Ovary (tissue), 3 donors: ENCODE measurements at regions not wholly inside any gene's neighbourhood (a gene's known extent, or its start where the extent isn't known, plus 50 kb on each side); places are given as distances from the start of the nearest gene placed in this dataset.

Experiments used
- EP300 ChIP-seq: sonication (generic); formaldehyde crosslinking; IDR thresholded peaks from one replicate; pipeline ENCODE4 v1.6.1; 2017; ENCODE audit warnings: antibody characterized with exemption
- POLR2A ChIP-seq: fragments of 450-650 bp; IDR thresholded peaks from one replicate; pipeline ENCODE4 v1.6.1; 2017; ENCODE audit warnings: antibody characterized with exemption, mild to moderate bottlenecking, moderate library complexity
- TF ChIP-seq, protein P1 (sequence below), 3 donors: fragments of 450-650 bp in 2 of 3; fragments of 200-600 bp in 1 of 3; IDR thresholded peaks; one replicate each; pipeline versions ENCODE4 v1.5.1 to v1.8.0; 2016 to 2022; ENCODE audit warnings: antibody characterized with exemption in 3 of 3, mild to moderate bottlenecking in 1 of 3
- donor health status: DM: no; HTN: no; CAD: no.

DNA sequence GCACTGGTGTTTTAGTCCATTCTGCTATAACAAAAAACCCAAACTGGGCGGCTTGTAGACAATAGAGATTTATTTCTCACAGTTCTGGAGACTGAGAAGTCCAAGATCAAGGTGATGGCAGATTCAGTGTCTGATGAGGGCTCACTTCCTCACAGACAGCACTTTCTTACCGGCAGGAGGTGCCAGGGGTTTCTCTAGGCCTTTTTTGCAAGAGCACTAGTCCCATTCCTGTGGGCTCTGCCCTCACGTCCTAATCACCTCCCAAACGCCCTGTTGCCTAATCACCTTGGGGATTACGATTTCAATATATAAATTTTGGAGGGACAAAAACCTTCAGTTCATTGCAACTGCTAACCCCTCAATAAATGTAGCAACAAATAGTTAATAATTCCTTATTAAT lies 140.0 kb upstream of the SGK1 start:
- no peak for TF ChIP-seq POLR2A
- TF ChIP-seq, protein P1, sequence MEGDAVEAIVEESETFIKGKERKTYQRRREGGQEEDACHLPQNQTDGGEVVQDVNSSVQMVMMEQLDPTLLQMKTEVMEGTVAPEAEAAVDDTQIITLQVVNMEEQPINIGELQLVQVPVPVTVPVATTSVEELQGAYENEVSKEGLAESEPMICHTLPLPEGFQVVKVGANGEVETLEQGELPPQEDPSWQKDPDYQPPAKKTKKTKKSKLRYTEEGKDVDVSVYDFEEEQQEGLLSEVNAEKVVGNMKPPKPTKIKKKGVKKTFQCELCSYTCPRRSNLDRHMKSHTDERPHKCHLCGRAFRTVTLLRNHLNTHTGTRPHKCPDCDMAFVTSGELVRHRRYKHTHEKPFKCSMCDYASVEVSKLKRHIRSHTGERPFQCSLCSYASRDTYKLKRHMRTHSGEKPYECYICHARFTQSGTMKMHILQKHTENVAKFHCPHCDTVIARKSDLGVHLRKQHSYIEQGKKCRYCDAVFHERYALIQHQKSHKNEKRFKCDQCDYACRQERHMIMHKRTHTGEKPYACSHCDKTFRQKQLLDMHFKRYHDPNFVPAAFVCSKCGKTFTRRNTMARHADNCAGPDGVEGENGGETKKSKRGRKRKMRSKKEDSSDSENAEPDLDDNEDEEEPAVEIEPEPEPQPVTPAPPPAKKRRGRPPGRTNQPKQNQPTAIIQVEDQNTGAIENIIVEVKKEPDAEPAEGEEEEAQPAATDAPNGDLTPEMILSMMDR (IDR thresholded peaks at IDR 0.05) = no peak
- no peak for TF ChIP-seq EP300
